WI38 (cell line): ENCODE measurements at regions not wholly inside any gene's neighbourhood (a gene's known extent, or its start where the extent isn't known, plus 50 kb on each side); places are given as distances from the start of the nearest gene placed in this dataset.
"Not testable (repeated sequence)": the region's sequence is repeated elsewhere in the genome, so short reads cannot be mapped to it uniquely, and the experiment has no call there.

Experiments used
- H3K4me3 ChIP-seq: 2 replicates; pipeline ENCODE4 v1.5.1; 2011; ENCODE audit warnings: low read depth, mild to moderate bottlenecking, control low read depth, low read length
- CTCF ChIP-seq: IDR thresholded peaks from 2 replicates; pipeline ENCODE4 v1.5.1; 2012; ENCODE audit warnings: low read depth, mild to moderate bottlenecking, control low read depth, low read length

DNA sequence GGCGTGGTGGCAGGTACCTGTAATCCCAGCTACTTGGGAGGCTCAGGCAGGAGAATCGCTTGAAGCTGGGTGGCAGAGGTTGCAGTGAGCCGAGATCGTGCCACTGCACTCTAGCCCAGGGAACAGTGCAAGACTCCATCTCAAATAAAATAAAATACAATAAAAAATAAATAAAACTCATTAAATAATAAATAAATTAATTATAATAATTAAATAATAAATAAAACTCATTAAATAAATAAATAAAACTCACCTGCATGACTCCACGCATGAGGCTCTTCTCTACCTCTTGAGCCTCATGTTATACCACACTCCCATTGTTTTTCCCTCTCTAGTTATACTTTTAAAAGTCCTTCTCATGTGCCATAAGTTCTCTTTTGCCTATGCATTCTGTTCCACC, 995.4 kb downstream of the MAT2B start:
- H3K4me3 ChIP-seq: no peak overlapping the region
- TF ChIP-seq CTCF: no peak

DNA sequence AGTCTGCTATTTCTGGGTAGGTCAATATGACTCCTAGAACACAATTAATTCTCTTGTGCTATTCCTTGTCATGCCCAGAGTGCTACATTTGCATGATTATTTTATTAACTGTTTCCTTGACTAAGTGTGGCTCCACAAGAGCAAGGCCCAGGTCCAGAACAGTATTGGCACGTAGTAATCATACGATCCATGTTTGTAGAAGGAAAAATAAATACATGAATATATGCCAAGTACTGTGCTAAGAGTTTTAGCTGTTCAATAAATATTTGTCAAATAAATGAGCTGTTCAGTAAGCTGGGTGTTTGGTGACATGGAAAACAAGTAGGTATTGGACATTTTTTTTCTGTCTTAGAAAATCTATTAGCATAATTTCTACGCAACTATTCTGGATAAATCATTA, 995.9 kb downstream of the MAT2B start:
- TF ChIP-seq CTCF: no peak
- no peak overlapping the region for H3K4me3 ChIP-seq

DNA sequence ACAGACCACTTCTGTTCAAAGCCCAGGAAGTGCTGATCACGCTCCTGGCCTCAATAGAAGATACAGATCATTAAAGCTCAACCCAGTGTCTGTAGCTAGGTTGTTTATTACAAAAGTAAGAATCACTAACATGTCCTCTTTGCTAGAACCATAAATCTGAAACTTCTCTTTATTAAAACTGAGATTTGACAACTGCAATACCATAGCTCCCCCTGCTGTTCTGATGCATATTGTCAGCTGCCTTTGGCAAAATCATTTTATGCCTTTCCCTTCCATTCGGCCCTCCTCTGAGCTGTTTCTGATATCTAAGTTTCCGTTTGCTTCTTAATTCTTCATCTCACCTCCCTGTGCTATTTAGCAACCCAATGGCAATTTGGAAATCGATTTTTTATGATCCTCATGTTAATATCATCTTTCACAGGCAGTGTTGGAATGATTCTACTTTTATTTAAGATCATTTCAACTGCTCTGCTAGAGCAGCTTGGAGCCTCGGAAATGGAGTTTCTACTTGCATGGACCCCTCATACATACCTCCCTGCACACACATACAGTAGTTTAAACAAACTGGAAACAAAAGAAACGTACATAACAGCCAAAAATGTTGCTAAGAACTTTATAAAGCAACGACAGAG, 998.8 kb downstream of the MAT2B start:
- peak; percentile 60 for TF ChIP-seq CTCF
- H3K4me3 ChIP-seq: no peak overlapping the region

DNA sequence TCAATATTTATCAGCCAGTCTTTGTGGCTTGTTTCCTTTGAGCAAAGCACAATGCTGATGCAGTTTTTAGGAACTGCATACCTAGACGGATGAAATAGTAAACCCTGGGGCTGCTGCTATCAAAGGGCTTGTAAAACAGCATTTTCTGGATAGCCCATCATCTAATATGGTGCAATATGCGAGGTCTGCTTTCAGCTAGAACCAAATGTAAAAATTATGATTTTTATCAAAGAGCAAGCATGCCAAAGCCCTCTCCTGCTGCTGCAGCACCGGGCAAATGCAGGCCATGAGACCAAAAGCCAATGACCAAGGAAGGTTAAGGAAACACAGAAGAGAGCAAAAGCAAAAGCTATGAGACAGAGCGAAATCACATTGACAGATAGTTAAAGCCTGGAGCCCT, 1000.4 kb downstream of the MAT2B start:
- no peak overlapping the region for H3K4me3 ChIP-seq
- TF ChIP-seq CTCF: no peak

- no peak for TF ChIP-seq CTCF
- no peak overlapping the region for H3K4me3 ChIP-seq
These were observed 1012.8 kb downstream of the MAT2B start for GRCh38 chr5:164518067-164518740.

DNA sequence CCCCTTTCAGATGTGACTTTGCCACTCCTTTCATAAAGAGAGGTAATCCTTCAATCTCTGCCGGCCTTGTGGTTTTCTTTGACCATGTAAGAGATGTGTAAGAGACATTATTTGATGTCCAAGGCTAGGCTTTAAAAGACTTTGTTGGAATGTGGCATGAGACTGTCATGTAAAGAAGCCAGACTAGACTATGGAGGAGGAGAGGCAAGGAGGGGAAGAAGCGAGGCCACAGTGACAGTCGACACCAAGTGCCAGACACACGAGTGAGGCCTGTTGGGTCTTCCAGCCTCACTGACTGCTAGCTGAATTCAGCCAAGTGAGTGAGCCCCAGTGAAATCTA, 1013.3 kb downstream of the MAT2B start:
- TF ChIP-seq CTCF: no peak

DNA sequence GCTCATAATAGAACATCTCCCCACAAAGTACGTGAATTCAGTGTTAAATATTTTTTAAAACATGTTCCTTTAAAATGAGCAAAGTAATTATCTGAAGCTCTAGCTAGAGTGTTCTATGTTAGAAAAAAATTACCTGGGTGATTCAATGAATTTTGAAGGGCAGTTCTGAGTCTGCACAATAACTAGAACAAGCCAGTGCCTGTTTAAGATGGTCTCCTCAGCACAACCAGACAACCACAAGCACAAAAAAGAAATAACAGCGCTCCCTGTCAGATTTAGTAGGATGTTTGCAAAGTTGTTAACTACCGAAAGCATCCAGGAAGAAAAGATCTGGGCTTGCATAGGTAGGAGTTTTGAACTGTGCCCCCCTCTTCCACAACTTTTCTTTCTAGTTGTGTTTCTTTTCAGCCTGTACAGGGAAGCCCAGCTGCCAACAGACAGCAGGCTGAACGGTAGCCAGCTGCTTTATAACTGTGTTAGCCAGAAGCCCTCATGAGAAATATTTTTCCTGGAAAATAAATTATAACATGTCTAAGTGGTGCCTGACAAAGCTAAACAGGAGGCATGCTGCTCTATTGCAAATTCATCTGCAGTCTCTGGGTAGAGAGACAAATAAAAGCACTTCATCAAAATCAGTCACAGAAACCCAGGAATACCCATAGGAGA, 1026.9 kb downstream of the MAT2B start:
- H3K4me3 ChIP-seq: no peak overlapping the region
- TF ChIP-seq CTCF: no peak

More for the DNA sequence above, 1013.3 kb downstream of the MAT2B start:
- H3K4me3 ChIP-seq: no peak overlapping the region

DNA sequence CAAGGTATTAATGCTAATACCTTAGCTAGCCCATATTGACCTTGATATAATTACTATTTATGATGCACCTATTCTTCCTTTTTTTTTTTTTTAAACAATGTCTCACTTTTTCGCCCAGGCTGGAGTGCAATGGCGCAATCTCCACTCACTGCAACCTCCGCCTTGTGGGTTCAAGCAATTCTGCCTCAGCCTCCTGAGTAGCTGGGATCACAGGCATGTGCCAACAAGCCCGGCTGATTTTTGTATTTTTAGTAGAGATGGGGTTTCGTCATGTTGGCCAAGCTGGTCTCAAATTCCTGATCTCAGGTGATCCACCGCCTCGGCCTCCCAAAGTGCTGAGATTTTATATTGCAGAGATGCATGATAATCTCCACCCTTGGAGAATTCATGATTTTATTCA, 1028.0 kb downstream of the MAT2B start:
- not testable (repeated sequence) for H3K4me3 ChIP-seq
